ENCODE measurements at regions not wholly inside any gene's neighbourhood (a gene's known extent, or its start where the extent isn't known, plus 50 kb on each side); places are given as distances from the start of the nearest gene placed in this dataset.

DNA sequence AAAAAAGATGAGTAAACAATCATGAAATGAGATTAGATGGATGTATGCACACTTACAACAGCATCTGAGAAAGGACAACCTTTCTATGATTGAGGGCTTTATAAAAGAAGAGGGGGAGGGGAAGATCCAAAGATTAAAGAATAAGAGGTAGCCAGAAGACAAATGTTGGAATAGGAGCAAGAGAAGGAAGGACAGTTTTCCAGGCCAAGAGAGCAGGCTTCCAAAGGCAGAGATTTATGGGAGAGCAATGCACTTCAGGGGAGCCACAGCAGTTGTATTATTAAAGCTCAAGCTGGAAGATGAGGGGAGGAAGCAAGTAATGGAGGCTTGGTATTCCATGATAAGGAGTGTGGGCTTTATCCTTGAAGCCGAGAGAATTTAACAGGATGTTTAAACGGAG is 110.3 kb upstream of the PTPN13 start:
- TF ChIP-seq POLR2AphosphoS5 (IDR thresholded peaks at IDR 0.05; ENCODE audit: borderline replicate concordance, low read depth, low read length): no peak
- no peak for TF ChIP-seq FOXP2 (optimal IDR thresholded peaks at IDR 0.05; ENCODE audit: control extremely low read depth, extremely low read length, insufficient read depth)
- no peak for TF ChIP-seq EZH2 (IDR thresholded peaks at IDR 0.05)
- Histone ChIP-seq H3K9ac (ENCODE audit: insufficient read length) (no peak overlapping the region), H3K36me3 (ENCODE audit: insufficient read depth, low read length) (no peaks in the 10 kb centered on the region), H3K9me3 (ENCODE audit: low read depth, low read length) (no peaks in the 10 kb centered on the region), H3K4me3 (no peak overlapping the region), H3K27ac (no peak overlapping the region)
- no peak for DNase-seq (ENCODE audit: low read depth, low spot score)

DNA sequence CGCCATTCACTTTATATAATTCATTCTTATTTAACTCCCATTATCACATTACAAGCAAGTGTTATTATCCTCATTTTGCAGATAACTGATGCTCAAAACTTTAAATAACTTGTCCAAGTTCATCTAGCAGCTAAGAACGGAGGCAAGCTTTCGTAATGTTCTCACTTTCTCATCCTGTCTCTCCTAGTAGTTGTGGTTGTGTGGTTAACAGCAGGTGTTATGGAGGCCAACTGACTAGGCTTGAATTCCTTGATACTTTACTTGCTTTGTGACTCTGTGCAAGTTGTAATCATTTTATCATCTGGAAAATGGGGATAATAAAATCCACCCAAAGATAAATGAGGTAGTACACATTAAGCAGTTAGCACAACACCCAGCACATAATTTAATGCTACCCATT is 109.9 kb upstream of the PTPN13 start:
- Histone ChIP-seq H3K36me3 (ENCODE audit: insufficient read depth, low read length) (no peaks in the 10 kb centered on the region), H3K9me3 (ENCODE audit: low read depth, low read length) (no peaks in the 10 kb centered on the region), H3K27ac (no peak overlapping the region), H3K9ac (ENCODE audit: insufficient read length) (no peak overlapping the region), H3K4me3 (no peak overlapping the region)
- no peak for TF ChIP-seq POLR2AphosphoS5 (IDR thresholded peaks at IDR 0.05; ENCODE audit: borderline replicate concordance, low read depth, low read length)
- no peak for TF ChIP-seq FOXP2 (optimal IDR thresholded peaks at IDR 0.05; ENCODE audit: control extremely low read depth, extremely low read length, insufficient read depth)
- DNase-seq (ENCODE audit: low read depth, low spot score): no peak

DNA sequence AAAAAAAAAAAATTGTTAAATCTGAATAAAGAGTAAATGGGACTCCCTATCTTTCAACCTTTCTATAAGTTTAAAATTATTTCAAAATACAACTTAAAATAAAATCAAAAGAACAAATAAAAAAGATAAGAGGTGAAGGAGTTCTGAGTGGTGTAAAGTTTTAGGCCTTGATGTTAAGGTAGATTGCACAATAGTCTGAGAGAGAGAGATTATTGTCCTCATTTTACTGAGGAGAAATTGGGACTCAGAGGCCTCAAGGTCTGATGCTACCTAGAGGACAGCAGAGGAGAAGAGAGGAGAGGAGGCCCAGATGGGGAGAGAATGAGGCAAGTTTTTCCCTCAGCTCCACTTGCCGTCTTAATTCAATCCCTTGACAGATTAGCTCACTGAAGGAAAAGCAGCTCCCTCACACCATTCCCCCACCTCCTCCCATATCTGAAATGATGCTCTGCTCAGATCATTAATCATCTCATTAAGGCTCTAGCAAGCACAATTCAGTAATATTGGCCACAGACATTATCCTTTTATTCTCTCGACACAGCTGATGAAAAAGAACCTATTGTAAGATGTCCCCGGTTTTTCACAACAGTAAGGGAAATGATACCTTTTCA is 106.3 kb upstream of the PTPN13 start:
- Histone ChIP-seq H3K36me3 (ENCODE audit: insufficient read depth, low read length) (no peaks in the 10 kb centered on the region), H3K27ac (no peak overlapping the region), H3K9me3 (ENCODE audit: low read depth, low read length) (no peaks in the 10 kb centered on the region), H3K9ac (ENCODE audit: insufficient read length) (no peak overlapping the region), H3K4me3 (no peak overlapping the region)
- DNase-seq (ENCODE audit: low read depth, low spot score): no peak
- TF ChIP-seq FOXP2 (optimal IDR thresholded peaks at IDR 0.05; ENCODE audit: control extremely low read depth, extremely low read length, insufficient read depth) (no peak), POLR2AphosphoS5 (IDR thresholded peaks at IDR 0.05; ENCODE audit: borderline replicate concordance, low read depth, low read length) (no peak), EZH2 (IDR thresholded peaks at IDR 0.05) (no peak)

DNA sequence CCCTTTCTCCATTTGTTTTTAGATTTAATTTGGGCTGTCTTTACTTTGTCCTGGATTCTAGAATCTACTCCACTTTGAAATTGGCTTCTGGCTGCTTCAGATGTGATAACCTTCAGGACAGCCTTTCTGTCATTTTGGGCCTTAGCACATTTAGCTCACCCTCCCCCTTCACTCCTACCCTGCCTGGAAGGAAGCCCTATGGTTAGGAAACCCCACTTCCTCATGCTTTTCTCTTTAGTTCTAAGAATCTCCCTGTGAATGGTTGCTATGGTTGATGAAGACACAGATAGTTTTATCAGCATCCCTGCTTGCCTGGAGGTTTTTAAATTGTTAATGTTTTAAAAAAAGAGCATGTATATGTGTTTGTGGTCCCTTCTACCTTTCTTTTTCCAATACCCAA is 100.7 kb upstream of the PTPN13 start:
- H3K9ac ChIP-seq (ENCODE audit: insufficient read length): no peak overlapping the region
- H3K4me3 ChIP-seq: no peak overlapping the region
- no peak overlapping the region for H3K27ac ChIP-seq
- no peaks in the 10 kb centered on the region for H3K36me3 ChIP-seq (ENCODE audit: insufficient read depth, low read length)
- no peaks in the 10 kb centered on the region for H3K9me3 ChIP-seq (ENCODE audit: low read depth, low read length)
- no peak for TF ChIP-seq FOXP2 (optimal IDR thresholded peaks at IDR 0.05; ENCODE audit: control extremely low read depth, extremely low read length, insufficient read depth)
- TF ChIP-seq POLR2AphosphoS5 (IDR thresholded peaks at IDR 0.05; ENCODE audit: borderline replicate concordance, low read depth, low read length): no peak
- TF ChIP-seq EZH2 (IDR thresholded peaks at IDR 0.05): no peak
- no peak for DNase-seq (ENCODE audit: low read depth, low spot score)

DNA sequence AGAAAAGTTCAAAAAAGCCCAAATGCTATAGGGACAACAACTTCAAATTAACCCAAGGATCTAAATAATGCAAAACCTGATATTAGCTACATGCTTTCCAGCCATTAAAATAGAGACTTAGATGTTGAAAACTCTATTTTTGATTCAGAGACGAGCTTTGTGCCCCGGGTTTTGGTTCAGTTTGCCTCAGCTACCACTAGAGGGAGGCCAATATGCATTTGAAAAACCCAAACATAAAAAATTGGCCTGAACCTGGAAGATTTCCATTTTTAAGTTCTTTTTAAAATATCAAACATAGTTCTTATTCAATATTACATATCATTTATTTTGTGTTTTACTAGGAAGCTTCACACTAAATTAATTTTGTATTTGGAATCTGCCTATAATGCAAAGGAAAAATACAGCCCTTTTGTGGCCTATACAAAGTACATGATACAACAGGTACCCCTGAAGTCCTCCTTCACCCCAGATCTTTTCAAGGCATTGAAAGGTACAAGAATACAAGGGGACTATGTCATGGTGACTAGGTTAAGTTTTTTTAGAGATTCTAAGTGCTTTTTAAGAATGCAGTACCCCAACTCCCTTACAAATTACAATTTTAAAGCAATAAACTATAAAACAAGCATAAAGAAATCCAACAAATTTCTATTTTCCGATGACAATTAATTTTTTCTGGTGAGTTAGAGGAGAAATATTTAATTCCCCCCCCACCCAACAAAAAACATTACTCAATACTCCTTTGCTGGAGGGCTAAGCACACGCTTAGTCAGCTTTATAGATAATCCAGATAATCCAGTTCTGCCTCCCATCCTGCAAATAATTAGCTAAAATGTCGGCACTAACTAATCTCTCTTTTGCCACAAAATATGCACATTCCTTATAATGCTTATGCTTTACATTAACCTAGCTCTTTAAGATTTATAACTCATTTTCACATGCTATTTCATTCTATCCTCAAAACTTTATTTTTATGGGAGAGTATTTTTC is 97.7 kb upstream of the PTPN13 start:
- Histone ChIP-seq H3K27ac (peak overlapping the region; percentile 98), H3K9me3 (ENCODE audit: low read depth, low read length) (no peaks in the 10 kb centered on the region), H3K9ac (ENCODE audit: insufficient read length) (peak overlapping the region; percentile 71), H3K36me3 (ENCODE audit: insufficient read depth, low read length) (no peaks in the 10 kb centered on the region), H3K4me3 (peak overlapping the region; percentile 44)
- TF ChIP-seq FOXP2 (optimal IDR thresholded peaks at IDR 0.05; ENCODE audit: control extremely low read depth, extremely low read length, insufficient read depth): no peak
- no peak for TF ChIP-seq EZH2 (IDR thresholded peaks at IDR 0.05)
- peak; percentile 67; the same call in 1 of the 2 replicates for TF ChIP-seq POLR2AphosphoS5 (IDR thresholded peaks at IDR 0.05; ENCODE audit: borderline replicate concordance, low read depth, low read length)
- peak; percentile 89 for DNase-seq (ENCODE audit: low read depth, low spot score)

DNA sequence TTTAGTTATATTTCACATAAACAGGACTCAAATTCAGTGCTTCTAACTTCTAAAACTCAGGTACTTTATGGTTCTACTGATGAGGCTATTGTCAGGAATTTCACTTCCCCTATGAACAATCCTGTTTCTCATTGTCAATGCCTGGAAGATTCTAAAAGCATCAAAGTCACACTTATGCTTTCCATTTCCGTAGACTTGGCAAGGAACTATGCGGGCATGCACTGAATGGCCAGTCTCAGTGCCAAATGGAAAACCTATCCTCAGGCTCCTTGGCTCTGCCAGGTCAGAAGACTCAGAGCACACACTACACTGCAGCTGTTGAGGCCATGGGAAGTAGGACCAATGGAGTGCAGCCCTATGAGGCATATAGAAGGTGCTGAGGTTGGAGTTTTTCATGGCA is 97.0 kb upstream of the PTPN13 start:
- H3K27ac ChIP-seq: peak overlapping the region; percentile 98
- no peaks in the 10 kb centered on the region for H3K36me3 ChIP-seq (ENCODE audit: insufficient read depth, low read length)
- TF ChIP-seq FOXP2 (optimal IDR thresholded peaks at IDR 0.05; ENCODE audit: control extremely low read depth, extremely low read length, insufficient read depth) (no peak), POLR2AphosphoS5 (IDR thresholded peaks at IDR 0.05; ENCODE audit: borderline replicate concordance, low read depth, low read length) (no peak), EZH2 (IDR thresholded peaks at IDR 0.05) (no peak)
- peak overlapping the region; percentile 69 for H3K9ac ChIP-seq (ENCODE audit: insufficient read length)
- no peak for DNase-seq (ENCODE audit: low read depth, low spot score)
- H3K4me3 ChIP-seq: peak overlapping the region; percentile 44; the same call in 1 of the 2 replicates
- no peaks in the 10 kb centered on the region for H3K9me3 ChIP-seq (ENCODE audit: low read depth, low read length)

DNA sequence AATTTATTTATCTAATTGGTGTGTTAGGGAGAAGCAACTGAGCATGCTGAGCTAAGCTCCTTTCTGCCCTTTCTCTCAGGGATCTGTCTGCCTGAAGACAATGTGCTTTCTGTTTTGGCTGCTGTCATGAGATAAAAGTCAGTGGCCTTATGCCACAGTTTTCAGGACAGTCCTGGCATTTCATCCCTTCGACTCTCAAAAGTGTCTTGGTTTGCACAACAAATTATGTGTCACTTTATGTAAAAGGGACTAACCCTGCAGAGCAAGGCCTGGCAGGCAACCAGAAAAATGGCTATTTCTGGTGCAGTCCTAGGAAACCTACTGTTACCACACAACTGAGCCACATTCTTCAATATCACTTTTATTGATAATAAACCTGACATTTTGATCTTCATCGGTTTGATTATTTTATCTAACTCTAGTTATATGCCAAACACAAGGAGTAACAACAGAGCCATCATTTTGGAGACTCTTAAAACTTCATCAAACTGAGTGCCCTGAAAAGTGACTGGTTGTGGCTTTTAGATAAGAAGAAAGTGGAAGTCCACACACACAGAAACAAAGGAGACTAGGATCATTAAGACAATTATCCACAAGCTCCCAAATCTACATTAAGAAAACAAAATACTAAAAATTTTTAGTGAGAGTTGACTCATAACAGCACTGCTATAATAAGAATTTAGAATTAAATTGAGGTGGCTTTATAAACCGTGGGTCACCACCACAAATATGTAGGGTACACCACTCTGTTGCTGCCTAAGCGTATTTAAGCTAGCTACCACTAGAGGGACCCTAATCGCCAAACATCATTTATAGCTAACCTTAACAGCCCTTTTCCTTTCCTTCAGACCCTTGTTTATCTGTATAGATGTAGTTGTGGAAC is 95.9 kb upstream of the PTPN13 start:
- Histone ChIP-seq H3K27ac (peak overlapping the region; percentile 98), H3K9me3 (ENCODE audit: low read depth, low read length) (no peaks in the 10 kb centered on the region), H3K36me3 (ENCODE audit: insufficient read depth, low read length) (no peaks in the 10 kb centered on the region; the same call in 1 of the 2 replicates), H3K9ac (ENCODE audit: insufficient read length) (peak overlapping the region; percentile 54), H3K4me3 (peak overlapping the region; percentile 30)
- peak; percentile 83 for DNase-seq (ENCODE audit: low read depth, low spot score)
- TF ChIP-seq FOXP2 (optimal IDR thresholded peaks at IDR 0.05; ENCODE audit: control extremely low read depth, extremely low read length, insufficient read depth) (peak; percentile 41), EZH2 (IDR thresholded peaks at IDR 0.05) (no peak), POLR2AphosphoS5 (IDR thresholded peaks at IDR 0.05; ENCODE audit: borderline replicate concordance, low read depth, low read length) (no peak)

DNA sequence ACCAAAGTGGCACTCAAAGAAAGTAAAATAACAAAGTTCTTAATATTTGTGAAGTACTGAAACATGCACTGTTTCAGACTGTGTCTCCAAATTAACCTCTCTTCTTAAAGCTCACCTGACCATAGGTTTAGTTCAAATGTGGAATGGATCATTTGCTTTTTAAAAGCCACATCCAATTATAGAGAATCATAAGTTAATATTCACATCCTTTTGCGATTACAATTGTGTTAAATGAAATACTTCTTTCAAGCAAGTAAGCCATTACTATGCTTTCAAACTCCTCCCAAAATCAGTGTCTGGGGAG is 95.3 kb upstream of the PTPN13 start:
- no peak for TF ChIP-seq FOXP2 (optimal IDR thresholded peaks at IDR 0.05; ENCODE audit: control extremely low read depth, extremely low read length, insufficient read depth)
- TF ChIP-seq POLR2AphosphoS5 (IDR thresholded peaks at IDR 0.05; ENCODE audit: borderline replicate concordance, low read depth, low read length): no peak
- no peak for TF ChIP-seq EZH2 (IDR thresholded peaks at IDR 0.05)
- H3K9ac ChIP-seq (ENCODE audit: insufficient read length): peak overlapping the region; percentile 58
- DNase-seq (ENCODE audit: low read depth, low spot score): no peak
- peak overlapping the region; percentile 30 for H3K4me3 ChIP-seq
- no peaks in the 10 kb centered on the region for H3K9me3 ChIP-seq (ENCODE audit: low read depth, low read length)
- H3K27ac ChIP-seq: peak overlapping the region; percentile 98
- H3K36me3 ChIP-seq (ENCODE audit: insufficient read depth, low read length): no peaks in the 10 kb centered on the region; the same call in 1 of the 2 replicates
